GM19438 (cell line): ENCODE measurements at regions not wholly inside any gene's neighbourhood (a gene's known extent, or its start where the extent isn't known, plus 50 kb on each side); places are given as distances from the start of the nearest gene placed in this dataset.
"Not testable (repeated sequence)": the region's sequence is repeated elsewhere in the genome, so short reads cannot be mapped to it uniquely, and the experiment has no call there.

ENCODE experiments used
- ATAC-seq: cut with Tn5 transposase; IDR thresholded peaks from one replicate; pipeline ENCODE4 v1.9.1; 2021; ENCODE audit warnings: low read depth; ENCODE audit not compliant: unreplicated experiment

GRCh38 chr11:97610000-97610399 is 1220.2 kb downstream of the JRKL start:
- no peak for ATAC-seq

- ATAC-seq: no peak
Measured at GRCh38 chr11:97610854-97611253, 1221.0 kb downstream of the JRKL start.

- ATAC-seq: no peak
Measured at GRCh38 chr11:97611345-97611744, 1221.5 kb downstream of the JRKL start.

GRCh38 chr11:97614606-97615005 is 1224.8 kb downstream of the JRKL start:
- no peak for ATAC-seq

- ATAC-seq: no peak
Measured at GRCh38 chr11:97615546-97615945, 1225.7 kb downstream of the JRKL start.

- ATAC-seq: no peak
Measured at GRCh38 chr11:97617031-97617430, 1227.2 kb downstream of the JRKL start.

GRCh38 chr11:97620007-97620406 is 1230.2 kb downstream of the JRKL start:
- no peak for ATAC-seq

GRCh38 chr11:97621282-97621681 is 1231.5 kb downstream of the JRKL start:
- ATAC-seq: no peak

- no peak for ATAC-seq
Measured at GRCh38 chr11:97622795-97623194, 1233.0 kb downstream of the JRKL start.

- not testable (repeated sequence) for ATAC-seq
Measured at GRCh38 chr11:97636741-97637140, 1246.9 kb downstream of the JRKL start.

GRCh38 chr11:97637701-97638100 is 1247.9 kb downstream of the JRKL start:
- ATAC-seq: no peak

GRCh38 chr11:97638641-97639224 is 1248.9 kb downstream of the JRKL start:
- no peak for ATAC-seq

GRCh38 chr11:97641988-97642387 is 1252.2 kb downstream of the JRKL start:
- ATAC-seq: no peak

- ATAC-seq: no peak
Measured at GRCh38 chr11:97645736-97646135, 1255.9 kb downstream of the JRKL start.

- ATAC-seq: no peak
Measured at GRCh38 chr11:97656356-97656755, 1266.5 kb downstream of the JRKL start.

- no peak for ATAC-seq
Measured at GRCh38 chr11:97657852-97658251, 1268.0 kb downstream of the JRKL start.

- no peak for ATAC-seq
Measured at GRCh38 chr11:97667057-97667456, 1277.2 kb downstream of the JRKL start.

- no peak for ATAC-seq
Measured at GRCh38 chr11:97683733-97684132, 1293.9 kb downstream of the JRKL start.

GRCh38 chr11:97684486-97685439 is 1295.0 kb downstream of the JRKL start:
- no peak for ATAC-seq

GRCh38 chr11:97685695-97686094 is 1295.9 kb downstream of the JRKL start:
- no peak for ATAC-seq

GRCh38 chr11:97687111-97687510 is 1297.3 kb downstream of the JRKL start:
- no peak for ATAC-seq

- ATAC-seq: no peak
Measured at GRCh38 chr11:97691061-97691460, 1301.2 kb downstream of the JRKL start.
